ENCODE measurements at regions not wholly inside any gene's neighbourhood (a gene's known extent, or its start where the extent isn't known, plus 50 kb on each side); places are given as distances from the start of the nearest gene placed in this dataset.
A peak's percentile ranks its signal among the peaks of the same experiment; 100 is the strongest.
"Not testable (repeated sequence)": the region's sequence is repeated elsewhere in the genome, so short reads cannot be mapped to it uniquely, and the experiment has no call there.

- no peak overlapping the region for H3K4me3 ChIP-seq (ENCODE audit: low read depth, low read length)
- no peak for TF ChIP-seq CTCF (conservative IDR thresholded peaks at IDR 0.05; ENCODE audit: low read depth, low read length)
- DNase-seq (ENCODE audit: low read depth), result no peak
Observed at GRCh38 chr10:120209124-120209762, 247.8 kb upstream of the PLPP4 start.

GRCh38 chr10:120212275-120212674 is 244.8 kb upstream of the PLPP4 start:
- no peak for TF ChIP-seq CTCF (conservative IDR thresholded peaks at IDR 0.05; ENCODE audit: low read depth, low read length)
- no peak overlapping the region for H3K4me3 ChIP-seq (ENCODE audit: low read depth, low read length)
- no peak for DNase-seq (ENCODE audit: low read depth)

- DNase-seq (ENCODE audit: low read depth); H3K4me3 ChIP-seq (ENCODE audit: low read depth, low read length): not testable (repeated sequence)
Observed at GRCh38 chr10:120213283-120213682, 243.7 kb upstream of the PLPP4 start.

GRCh38 chr10:120217736-120218135 is 239.3 kb upstream of the PLPP4 start:
- DNase-seq (ENCODE audit: low read depth), result no peak
- TF ChIP-seq CTCF (conservative IDR thresholded peaks at IDR 0.05; ENCODE audit: low read depth, low read length), result no peak
- no peak overlapping the region for H3K4me3 ChIP-seq (ENCODE audit: low read depth, low read length)

- peak; percentile 76 for TF ChIP-seq CTCF (conservative IDR thresholded peaks at IDR 0.05; ENCODE audit: low read depth, low read length)
- DNase-seq (ENCODE audit: low read depth), result peak; percentile 79
- H3K4me3 ChIP-seq (ENCODE audit: low read depth, low read length), result no peak overlapping the region
Observed at GRCh38 chr10:120221873-120222485, 235.0 kb upstream of the PLPP4 start.

GRCh38 chr10:120229641-120230040 is 227.4 kb upstream of the PLPP4 start:
- no peak for TF ChIP-seq CTCF (conservative IDR thresholded peaks at IDR 0.05; ENCODE audit: low read depth, low read length)
- no peak overlapping the region for H3K4me3 ChIP-seq (ENCODE audit: low read depth, low read length)
- DNase-seq (ENCODE audit: low read depth), result no peak

- H3K4me3 ChIP-seq (ENCODE audit: low read depth, low read length), result not testable (repeated sequence)
Observed at GRCh38 chr10:120239695-120240094, 217.3 kb upstream of the PLPP4 start.

GRCh38 chr10:120251821-120252442 is 205.1 kb upstream of the PLPP4 start:
- H3K4me3 ChIP-seq (ENCODE audit: low read depth, low read length), result no peak overlapping the region
- DNase-seq (ENCODE audit: low read depth), result no peak

More at GRCh38 chr10:120239695-120240094, 217.3 kb upstream of the PLPP4 start:
- DNase-seq (ENCODE audit: low read depth), result not testable (repeated sequence)

More at GRCh38 chr10:120251821-120252442, 205.1 kb upstream of the PLPP4 start:
- TF ChIP-seq CTCF (conservative IDR thresholded peaks at IDR 0.05; ENCODE audit: low read depth, low read length), result no peak

All from choroid plexus epithelial cell (primary cell).